Right forelimb (tissue), 1 donor: ENCODE measurements at regions not wholly inside any gene's neighbourhood (a gene's known extent, or its start where the extent isn't known, plus 50 kb on each side); places are given as distances from the start of the nearest gene placed in this dataset.

ENCODE experiments used
- DNase-seq: peaks from one replicate; pipeline ENCODE4 v3.0.0-alpha.2; 2018

GRCh38 chr21:16377857-16378256, 648.1 kb downstream of the USP25 start:
- no peak for DNase-seq

- no peak for DNase-seq
These were observed 648.7 kb downstream of the USP25 start for GRCh38 chr21:16378525-16378924.

DNA sequence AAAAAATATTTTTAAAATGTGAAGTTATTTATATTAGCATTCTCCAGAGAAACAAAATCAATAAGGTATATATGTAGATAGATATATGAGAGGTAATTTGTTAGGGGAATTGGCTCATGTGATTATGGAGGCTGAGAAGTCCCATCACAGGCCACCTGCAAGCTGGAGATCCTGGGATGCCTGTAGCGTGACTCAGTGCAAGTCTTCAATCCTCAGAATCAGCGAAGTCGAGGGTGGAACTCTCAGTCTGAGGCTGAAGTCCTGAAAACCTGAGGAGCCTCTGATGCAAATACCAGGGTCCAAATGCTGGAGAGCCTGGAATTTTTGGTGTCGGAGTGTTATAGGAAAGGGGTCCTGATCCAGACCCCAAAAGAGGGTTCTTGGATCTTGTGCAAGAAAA, 658.5 kb downstream of the USP25 start:
- no peak for DNase-seq

DNA sequence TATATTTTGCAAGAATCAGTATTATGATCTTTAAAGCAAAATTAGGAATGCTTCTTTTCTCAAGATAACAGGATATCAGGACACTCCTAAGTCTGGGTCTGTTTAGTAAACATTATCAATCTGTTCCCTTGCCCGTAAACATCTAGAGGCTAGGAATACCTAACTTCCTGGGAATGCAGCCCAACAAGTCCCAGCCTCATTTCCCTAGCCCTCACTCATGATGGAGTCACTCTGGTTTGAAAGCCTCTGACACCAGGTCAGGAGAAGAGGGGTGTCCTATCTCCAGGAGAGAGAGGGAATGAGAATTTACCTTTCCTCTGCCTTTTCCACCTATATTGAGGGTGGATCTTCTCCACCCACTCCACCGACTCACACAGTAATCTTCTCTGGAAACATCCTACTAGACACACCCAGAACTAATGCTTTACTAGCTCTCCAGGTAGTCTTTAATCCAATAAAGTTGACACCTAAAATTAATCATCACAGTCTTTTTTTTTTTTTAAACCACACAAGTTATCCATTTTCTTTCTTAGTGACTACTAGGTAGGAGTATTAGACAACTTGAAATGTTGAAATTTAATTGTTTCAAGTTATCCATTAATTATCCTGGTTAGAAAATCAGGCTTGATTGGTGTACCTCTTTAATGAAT, 659.3 kb downstream of the USP25 start:
- no peak for DNase-seq

DNA sequence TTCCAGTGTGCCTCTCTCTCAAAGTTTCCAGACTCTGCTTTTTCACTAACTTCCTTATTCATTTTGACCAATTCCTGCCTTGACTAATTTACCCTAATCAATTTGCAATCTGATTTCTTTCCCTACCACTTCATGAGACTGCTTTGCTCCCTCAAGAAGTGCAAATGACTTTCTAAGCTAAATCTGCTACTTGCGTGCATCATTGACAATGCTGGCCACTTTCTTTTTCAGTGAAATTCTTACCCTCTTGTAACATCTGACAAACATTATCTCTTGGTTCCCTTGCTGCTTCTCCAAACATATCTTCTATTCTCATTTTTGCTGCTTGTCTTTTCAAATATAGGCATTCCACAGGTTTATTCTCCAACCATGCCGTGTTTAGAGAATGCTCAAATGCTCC, 659.9 kb downstream of the USP25 start:
- DNase-seq, result no peak

GRCh38 chr21:16395285-16395684, 665.5 kb downstream of the USP25 start:
- no peak for DNase-seq

- no peak for DNase-seq
These were observed 673.0 kb downstream of the USP25 start for GRCh38 chr21:16402752-16403151.

- no peak for DNase-seq
These were observed 675.0 kb downstream of the USP25 start for GRCh38 chr21:16404776-16405175.

GRCh38 chr21:16406355-16406754, 676.6 kb downstream of the USP25 start:
- no peak for DNase-seq

DNA sequence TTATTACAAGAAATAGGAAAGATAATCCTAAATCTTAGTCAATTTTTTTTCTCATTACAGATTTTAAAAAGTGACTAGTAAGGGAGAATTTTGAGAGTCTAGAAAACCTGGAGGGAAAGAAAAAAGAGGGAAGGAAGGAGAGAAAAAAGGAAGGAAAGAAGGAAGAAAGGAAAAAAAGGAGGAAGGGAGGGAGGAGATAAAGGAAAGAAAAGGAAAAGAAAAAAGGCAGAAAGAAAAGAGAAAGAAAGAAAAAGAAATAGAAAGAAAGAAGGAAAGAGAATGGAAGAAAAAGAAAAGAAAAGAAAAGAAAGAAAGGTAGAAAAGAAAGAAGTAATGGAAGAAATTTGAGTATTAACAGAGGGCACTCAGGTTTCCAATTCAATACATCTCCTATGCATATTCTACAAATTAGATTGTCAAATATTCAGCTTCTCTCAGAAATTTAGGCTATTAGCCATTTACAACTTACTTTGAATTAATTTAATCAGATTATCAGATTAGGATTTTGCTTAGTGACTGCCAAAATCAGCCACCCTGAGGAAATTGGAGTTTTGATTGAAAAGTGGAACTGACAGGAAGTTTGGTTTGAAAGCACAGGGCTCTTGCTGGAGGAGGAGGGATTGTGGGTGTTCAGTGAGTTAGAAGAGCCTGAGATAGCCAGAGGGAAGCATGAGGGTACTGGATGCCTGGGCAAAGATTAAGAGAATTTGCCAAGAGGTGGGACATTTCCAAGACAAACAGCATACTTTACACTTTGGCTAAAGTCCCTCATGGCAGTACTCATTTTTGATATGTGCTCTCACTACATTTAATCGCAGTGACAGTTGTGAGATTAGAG, 677.8 kb downstream of the USP25 start:
- no peak for DNase-seq

GRCh38 chr21:16408280-16408679, 678.5 kb downstream of the USP25 start:
- DNase-seq, result no peak

- no peak for DNase-seq
These were observed 679.6 kb downstream of the USP25 start for GRCh38 chr21:16409352-16409751.

DNA sequence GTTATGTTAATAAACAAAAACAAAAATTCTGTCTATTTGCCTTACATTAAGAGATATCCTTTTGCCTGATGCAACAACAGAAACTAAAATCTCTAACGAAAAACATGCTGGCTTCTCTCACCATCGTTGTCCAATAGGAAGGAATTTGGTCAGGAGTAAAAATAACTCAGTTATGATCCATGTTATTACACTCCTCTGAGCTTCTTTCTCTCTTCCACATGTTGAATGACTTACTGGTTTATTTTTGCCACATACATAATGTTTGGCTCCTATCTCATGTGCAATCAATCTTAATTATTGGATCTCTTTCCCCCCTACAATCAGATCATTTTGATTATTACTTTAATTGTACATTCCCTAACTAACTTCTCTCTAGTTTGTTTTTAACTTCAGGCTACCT, 688.4 kb downstream of the USP25 start:
- no peak for DNase-seq

GRCh38 chr21:16418642-16419041, 688.9 kb downstream of the USP25 start:
- no peak for DNase-seq

DNA sequence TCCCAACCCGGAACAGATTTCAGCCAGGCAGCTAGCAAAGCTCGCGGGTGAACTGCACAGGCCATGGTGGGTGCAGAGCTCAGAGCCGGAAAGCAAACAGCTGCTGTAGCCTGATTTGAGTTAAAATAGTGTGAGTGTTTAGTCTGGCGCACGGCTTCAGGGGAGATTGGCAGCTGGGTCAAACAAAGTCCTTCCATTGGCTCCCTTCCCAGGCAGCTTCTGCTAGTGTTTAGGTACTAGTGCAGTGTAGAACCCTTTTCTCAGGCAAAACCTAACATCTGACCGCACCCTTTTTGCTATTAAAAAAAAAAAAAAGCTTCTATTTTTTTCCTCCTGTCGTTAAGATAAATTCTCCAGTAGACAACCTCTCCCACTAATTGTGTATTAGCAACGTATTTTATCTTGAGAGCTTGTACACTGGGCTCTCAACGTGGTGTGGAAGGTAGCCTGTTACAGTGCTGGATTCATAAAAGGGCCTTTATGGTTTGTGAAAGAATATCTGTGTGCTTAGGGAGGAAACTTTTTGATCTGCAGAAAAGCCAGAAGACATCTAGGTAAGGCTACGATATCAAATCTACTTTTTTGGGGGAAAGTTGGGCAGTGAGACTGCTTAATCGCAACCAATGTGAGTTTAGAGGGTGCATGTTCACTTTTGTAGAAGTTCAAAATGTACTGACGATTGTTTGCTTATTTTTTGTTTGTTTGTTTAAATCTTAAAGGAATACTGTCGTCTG, 689.6 kb downstream of the USP25 start:
- peak; percentile 85 for DNase-seq

DNA sequence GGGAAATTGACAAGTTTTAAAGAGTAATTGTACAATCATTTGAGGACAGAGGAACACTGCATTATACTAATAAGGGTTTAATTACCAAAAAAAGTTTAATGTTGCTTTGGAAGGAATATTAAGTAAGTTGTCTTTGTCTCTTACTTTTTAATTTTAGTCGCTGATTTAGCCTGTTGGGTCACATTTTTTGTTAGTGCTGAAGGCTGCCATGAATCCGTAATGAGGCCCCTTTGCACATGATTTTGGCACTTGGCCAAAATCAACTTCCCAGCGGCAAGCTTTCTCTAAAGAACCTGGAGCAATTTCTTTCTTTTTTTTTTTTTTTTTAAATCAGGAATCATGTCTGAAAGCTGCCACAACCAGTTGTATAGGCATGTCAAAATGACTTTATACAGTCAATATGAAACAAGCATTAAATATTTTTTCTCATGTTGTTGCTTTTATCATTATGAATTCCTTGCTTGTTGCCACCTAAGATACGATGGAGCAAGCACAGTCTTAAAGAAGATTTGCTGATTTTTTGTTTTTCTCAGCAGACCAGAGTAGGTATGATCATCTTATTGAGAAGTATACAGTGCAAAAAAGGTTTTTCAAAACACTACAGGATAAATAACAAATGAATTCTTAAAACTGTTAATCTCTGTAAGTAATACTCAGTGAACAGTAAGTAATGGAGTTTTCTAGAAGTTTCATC, 690.4 kb downstream of the USP25 start:
- no peak for DNase-seq

DNA sequence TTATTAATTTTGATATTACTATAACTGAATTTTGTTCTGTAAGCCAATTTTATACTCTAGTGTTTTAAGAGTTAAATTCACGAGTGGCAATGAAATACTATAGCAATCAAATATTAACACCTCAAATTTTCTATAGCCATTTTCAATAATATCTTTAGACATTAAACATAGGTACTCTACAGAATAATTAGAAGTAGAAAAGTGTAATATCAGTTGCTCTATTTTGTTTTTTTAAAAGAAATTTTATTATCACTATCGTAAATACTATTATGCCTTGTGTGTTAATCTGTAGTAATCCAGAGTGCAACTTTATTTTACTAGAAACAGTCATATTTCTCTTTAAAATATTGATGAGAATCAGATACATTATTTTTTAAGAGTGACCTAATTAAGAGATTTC, 691.2 kb downstream of the USP25 start:
- DNase-seq, result no peak

DNA sequence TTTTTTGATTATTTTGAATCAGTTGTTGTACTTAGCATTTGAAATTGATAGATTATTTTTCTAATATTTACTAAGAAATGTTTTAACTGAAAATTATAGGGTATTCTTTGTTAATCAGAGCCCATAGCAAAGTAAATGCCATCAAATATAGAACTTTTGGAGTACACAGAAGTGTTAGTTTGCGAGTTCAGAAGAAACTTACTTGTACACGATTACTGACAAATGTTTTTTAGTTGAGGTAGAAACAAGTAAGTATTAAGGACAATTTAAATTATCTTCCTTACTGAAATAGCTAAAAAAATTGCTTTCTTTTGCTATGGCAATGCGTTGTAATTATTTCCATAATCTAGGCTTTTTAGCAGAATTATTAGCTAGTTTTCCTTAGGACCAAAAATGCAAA, 692.2 kb downstream of the USP25 start:
- DNase-seq, result no peak

DNA sequence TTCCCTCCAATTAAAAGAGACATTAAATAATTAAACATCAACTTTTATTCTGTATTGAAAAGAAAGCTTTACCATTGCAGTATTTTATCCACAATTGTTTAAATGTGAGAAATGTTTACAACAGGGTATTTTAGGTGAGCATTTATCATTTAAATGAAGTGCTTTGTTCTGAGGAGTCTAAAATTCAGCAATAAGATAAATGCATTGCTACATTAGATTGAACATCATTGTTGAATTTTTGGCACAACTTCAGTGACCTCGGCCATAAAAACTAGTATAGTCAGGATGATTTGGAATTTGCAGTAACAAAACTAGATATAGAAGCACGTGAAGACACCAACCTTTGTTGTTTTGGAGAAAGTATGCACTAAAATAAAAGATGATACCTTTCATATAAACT, 692.9 kb downstream of the USP25 start:
- DNase-seq, result no peak

DNA sequence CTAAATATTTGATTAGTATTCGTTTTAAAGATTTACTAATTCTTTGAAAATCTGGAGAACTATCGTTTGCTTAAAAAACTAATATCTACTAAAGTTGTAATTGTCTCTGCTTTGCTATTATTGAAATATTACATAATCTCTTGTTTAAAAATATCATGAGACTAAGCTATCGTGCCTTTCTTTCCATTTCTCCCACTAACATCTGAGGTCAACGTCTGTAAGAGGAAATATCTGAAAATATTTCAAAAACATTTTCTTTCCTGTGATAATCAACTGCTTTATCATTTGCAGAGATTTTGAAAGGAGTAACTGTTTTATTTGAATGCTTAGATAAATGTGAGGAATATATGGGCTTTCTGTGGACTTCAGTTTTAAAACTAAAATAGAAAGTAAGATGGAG, 694.1 kb downstream of the USP25 start:
- no peak for DNase-seq

- DNase-seq, result no peak
These were observed 694.6 kb downstream of the USP25 start for GRCh38 chr21:16424331-16424751.

DNA sequence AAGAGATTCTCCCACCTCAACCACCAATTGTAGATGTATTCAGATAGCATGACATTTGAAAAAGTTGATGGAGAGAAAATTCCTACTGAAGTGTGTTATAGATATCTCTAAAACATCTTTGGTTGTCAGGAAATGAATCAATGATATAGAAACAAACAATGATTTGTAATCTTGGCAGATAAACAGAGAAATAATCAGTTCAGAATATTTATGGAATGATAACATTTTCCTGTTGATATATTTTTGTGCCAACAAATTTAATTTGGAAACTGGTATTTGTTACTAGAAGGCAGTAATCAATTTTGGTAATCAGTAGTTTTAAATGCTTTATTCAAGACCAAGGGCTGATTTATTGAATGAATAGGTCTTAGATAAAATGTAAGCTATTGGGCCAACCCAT, 695.6 kb downstream of the USP25 start:
- DNase-seq, result no peak

DNA sequence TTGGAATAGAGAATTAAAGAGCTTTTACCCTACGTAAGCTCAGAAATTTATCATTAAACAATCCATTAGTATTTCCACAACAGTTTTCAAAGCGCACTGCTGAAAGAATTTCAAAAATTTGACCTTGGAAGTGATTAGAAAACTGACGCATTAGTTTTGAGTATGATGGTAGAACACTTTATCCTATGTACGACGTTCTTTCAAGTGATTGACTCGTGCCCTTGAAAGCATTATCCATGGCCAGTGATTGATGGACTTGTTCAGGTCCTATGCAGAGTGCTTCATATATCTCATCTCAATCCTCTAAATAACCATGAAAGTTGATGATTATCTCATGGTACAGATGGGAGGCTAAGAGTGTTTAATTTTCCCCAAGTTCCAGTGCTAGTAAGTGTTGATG, 697.2 kb downstream of the USP25 start:
- DNase-seq, result no peak
